SK-N-SH (cell line): ENCODE measurements at regions not wholly inside any gene's neighbourhood (a gene's known extent, or its start where the extent isn't known, plus 50 kb on each side); places are given as distances from the start of the nearest gene placed in this dataset.

Experiments used
- CTCF ChIA-PET: fragments of 300-600, 350-600 bp; formaldehyde crosslinking; extraction: SDS; loops from one replicate; lab custom pipeline; 2021; lab: Yijun Ruan, JAX
- POLR2A ChIA-PET: fragments of 350-600 bp; sonication (Branson Sonifier 250); formaldehyde crosslinking; extraction: SDS; loops from one replicate; lab custom pipeline; 2020; ENCODE audit warnings: antibody characterized with exemption, inconsistent platforms; lab: Yijun Ruan, JAX
- DNase-seq: peaks from one replicate; pipeline ENCODE4 v3.0.0; 2012
- H2AFZ ChIP-seq: fragments of 200-600 bp; sonication (generic); 2 replicates; pipeline ENCODE4 v1.8.1; 2016; ENCODE audit warnings: antibody characterized with exemption, mild to moderate bottlenecking, low read depth
- H3F3A ChIP-seq: fragments of 200-600 bp; sonication (generic); replicated peaks from 2 replicates; pipeline ENCODE3; 2016; ENCODE audit warnings: antibody characterized with exemption, mild to moderate bottlenecking; ENCODE audit not compliant: insufficient read depth
- H3K27ac ChIP-seq, 2 experiments: fragments of 200-500 bp in 1 of 2; fragments of 200-600 bp in 1 of 2; sonication (Bioruptor generic) in 1 of 2; sonication (generic), shearing (Covaris generic) in 1 of 2; 2 replicates each; pipeline versions ENCODE4 v1.5.1 to v1.6.1; 2014 to 2016; ENCODE audit warnings: low read depth in 2 of 2, inconsistent platforms in 1 of 2, low read length in 1 of 2, mild to moderate bottlenecking in 1 of 2, mixed read lengths in 1 of 2
- H3K27me3 ChIP-seq: fragments of 200-600 bp; sonication (generic), shearing (Covaris generic); 2 replicates; pipeline ENCODE4 v1.6.1; 2016; ENCODE audit warnings: mixed run types; ENCODE audit not compliant: insufficient read depth
- H3K36me3 ChIP-seq, 2 experiments: fragments of 200-500 bp in 1 of 2; fragments of 200-600 bp in 1 of 2; sonication (Bioruptor generic) in 1 of 2; sonication (generic) in 1 of 2; replicated peaks in 1 of 2; 2 replicates each; pipeline versions ENCODE3 to v1.5.1; 2014 to 2016; ENCODE audit warnings: low read length in 1 of 2, mild to moderate bottlenecking in 1 of 2; ENCODE audit not compliant: insufficient read depth in 2 of 2, control insufficient read depth in 1 of 2
- H3K4me1 ChIP-seq, 2 experiments: fragments of 200-500 bp in 1 of 2; fragments of 200-600 bp in 1 of 2; sonication (Bioruptor generic) in 1 of 2; sonication (generic), shearing (Covaris generic) in 1 of 2; 2 replicates each; pipeline versions ENCODE4 v1.5.1 to v1.6.1; 2014 to 2016; ENCODE audit warnings: low read depth in 1 of 2, low read length in 1 of 2, mixed run types in 1 of 2; ENCODE audit not compliant: insufficient read depth in 2 of 2, control insufficient read depth in 1 of 2
- H3K4me2 ChIP-seq: fragments of 200-600 bp; sonication (generic), shearing (Covaris generic); 2 replicates; pipeline ENCODE4 v1.6.1; 2017; ENCODE audit warnings: mixed run types
- H3K4me3 ChIP-seq, 2 experiments: fragments of 200-500 bp in 1 of 2; fragments of 200-600 bp in 1 of 2; sonication (Bioruptor generic) in 1 of 2; sonication (generic), shearing (Covaris generic) in 1 of 2; 2 replicates each; pipeline versions ENCODE4 v1.5.1 to v1.8.1; 2014 to 2016; ENCODE audit warnings: low read depth in 2 of 2, inconsistent platforms in 1 of 2, low read length in 1 of 2, mild to moderate bottlenecking in 1 of 2, mixed read lengths in 1 of 2, moderate library complexity in 1 of 2
- H3K79me2 ChIP-seq: fragments of 200-600 bp; sonication (generic); 2 replicates; pipeline ENCODE4 v1.8.1; 2017; ENCODE audit warnings: mild to moderate bottlenecking; ENCODE audit not compliant: insufficient read depth
- H3K9ac ChIP-seq: fragments of 200-600 bp; sonication (generic); 2 replicates; pipeline ENCODE4 v1.6.1; 2017; ENCODE audit warnings: mixed run types
- H3K9me2 ChIP-seq: fragments of 200-600 bp; sonication (generic); 2 replicates; pipeline ENCODE4 v1.6.1; 2017; ENCODE audit warnings: mixed run types
- H3K9me3 ChIP-seq: fragments of 200-600 bp; sonication (generic); 2 replicates; pipeline ENCODE4 v1.6.1; 2017; ENCODE audit warnings: mixed run types, mild to moderate bottlenecking, moderate library complexity
- H4K20me1 ChIP-seq: fragments of 200-600 bp; sonication (generic); 2 replicates; pipeline ENCODE4 v1.6.1; 2017; ENCODE audit warnings: mild to moderate bottlenecking, mixed run types; ENCODE audit not compliant: insufficient read depth
- CTCF ChIP-seq: fragments of 200-600 bp; sonication (generic); IDR thresholded peaks from 2 replicates; pipeline ENCODE4 v1.6.1; 2017; ENCODE audit warnings: antibody characterized with exemption, mild to moderate bottlenecking, moderate library complexity
- ELF1 ChIP-seq: IDR thresholded peaks from 2 replicates; pipeline ENCODE4 v1.4.0; 2012
- EP300 ChIP-seq, 2 experiments: IDR thresholded peaks; 2 replicates each; pipeline versions ENCODE4 v1.4.0 to v1.6.1; 2012; ENCODE audit warnings: borderline replicate concordance in 1 of 2, low read depth in 1 of 2, low read length in 1 of 2
- EZH2phosphoT487 ChIP-seq: fragments of 200-600 bp; sonication (generic); IDR thresholded peaks from 2 replicates; pipeline ENCODE4 v1.6.1; 2017; ENCODE audit warnings: low read depth, mixed run types, mild to moderate bottlenecking, antibody characterized with exemption, moderate library complexity, borderline replicate concordance
- FOSL2 ChIP-seq: IDR thresholded peaks from 2 replicates; pipeline ENCODE4 v1.4.0; 2012; ENCODE audit warnings: low read depth, mild to moderate bottlenecking, moderate library complexity, borderline replicate concordance
- FOXJ3 ChIP-seq: sonication (generic); formaldehyde crosslinking; IDR thresholded peaks from 2 replicates; pipeline ENCODE4 v1.5.1; 2020; ENCODE audit warnings: mild to moderate bottlenecking, missing genetic modification reagents
- GABPA ChIP-seq: IDR thresholded peaks from 2 replicates; pipeline ENCODE4 v1.4.0; 2012; ENCODE audit warnings: low read depth, mild to moderate bottlenecking
- GATA2 ChIP-seq: sonication (generic); formaldehyde crosslinking; IDR thresholded peaks from 2 replicates; pipeline ENCODE4 v1.5.0; 2020; ENCODE audit warnings: mild to moderate bottlenecking, missing genetic modification reagents
- JUND ChIP-seq: IDR thresholded peaks from 2 replicates; pipeline ENCODE4 v1.4.0; 2012
- MAX ChIP-seq: IDR thresholded peaks from 2 replicates; pipeline ENCODE4 v1.4.0; 2012; ENCODE audit warnings: low read depth
- RAD21 ChIP-seq: IDR thresholded peaks from 2 replicates; pipeline ENCODE4 v1.6.1; 2012; ENCODE audit warnings: mild to moderate bottlenecking, low read length
- RXRA ChIP-seq: IDR thresholded peaks from 2 replicates; pipeline ENCODE4 v1.4.0; 2012; ENCODE audit warnings: low read depth, mild to moderate bottlenecking, borderline replicate concordance
- SIN3A ChIP-seq: IDR thresholded peaks from 2 replicates; pipeline ENCODE4 v1.6.1; 2012; ENCODE audit warnings: low read depth, mild to moderate bottlenecking, low read length, moderate library complexity, borderline replicate concordance
- TCF12 ChIP-seq: IDR thresholded peaks from 2 replicates; pipeline ENCODE4 v1.4.0; 2012
- WGBS: methylation state at CpG from one replicate; pipeline ENCODE4 v1.1.6; 2017; ENCODE audit warnings: low lambda C conversion rate; 5-methylcytosine and 5-hydroxymethylcytosine counted together

DNA sequence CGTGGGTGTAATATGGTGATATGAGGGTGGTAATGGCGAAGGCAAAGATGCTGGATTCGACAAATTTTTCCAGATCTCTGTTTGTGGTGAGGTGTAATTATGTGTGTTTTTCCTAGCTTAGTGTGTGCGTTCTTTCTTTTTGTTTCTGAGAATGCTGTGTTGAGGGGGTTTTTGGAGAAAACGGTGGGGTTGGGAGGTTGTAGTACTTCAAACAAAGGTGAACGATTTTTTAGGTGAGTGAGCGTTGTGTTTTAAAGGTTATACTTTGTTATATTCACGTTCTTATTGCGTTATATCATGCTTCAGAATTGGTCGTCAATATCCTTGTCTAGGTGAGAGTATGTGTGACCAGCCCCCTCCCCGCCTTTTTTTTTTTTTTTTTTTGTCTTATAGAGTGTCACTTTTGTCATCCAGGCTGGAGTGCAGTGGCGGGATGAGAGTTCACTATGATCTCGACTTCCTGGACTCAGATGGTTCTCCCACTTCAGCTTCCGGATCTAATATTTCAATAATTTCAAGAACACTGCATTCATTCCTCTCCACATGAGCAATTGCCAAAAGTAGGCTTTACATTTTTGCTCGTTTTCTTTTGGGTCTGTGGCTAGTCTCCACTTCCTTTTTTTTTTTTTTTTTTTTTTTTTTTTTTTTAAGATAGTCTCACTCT, 82.2 kb upstream of the RNU2-1 start:
- TF ChIP-seq ELF1 (no peak), RXRA (no peak), EP300 (IDR thresholded peaks at IDR 0.05; ENCODE audit: borderline replicate concordance in 1 of 2, low read depth in 1 of 2, low read length in 1 of 2) (no peak), EZH2phosphoT487 (no peak), JUND (no peak), RAD21 (no peak), GABPA (no peak), FOXJ3 (CRISPR knock-in tag) (no peak), GATA2 (CRISPR knock-in tag) (no peak), SIN3A (no peak)
- no peaks in the 10 kb centered on the region for H3K9me2 ChIP-seq
- ChIA-PET CTCF (interaction anchor here (1.3 to 1.7 kb wide), 6 partner anchors 23 to 292 kb away, joined by 3 to 7 read pairs (median 4); partner anchors contain the start of gene DHX8), POLR2A (interaction anchor here (0.6 to 3.7 kb wide), 27 partner anchors 8 to 591 kb away, joined by 3 to 48 read pairs (median 5); partner anchors contain the start of genes BRCA1, DHX8, MPP2 and NBR1)
- no peak overlapping the region for H3K27ac ChIP-seq
- no peak for DNase-seq
- H3K9me3 ChIP-seq: no peaks in the 10 kb centered on the region
- no peak overlapping the region for H3K9ac ChIP-seq
- H3K4me3 ChIP-seq: no peak overlapping the region
- WGBS: 4% methylated on average over 15 of the region's 15 CpGs
- H3K36me3 ChIP-seq: no peaks in the 10 kb centered on the region
- no peaks in the 10 kb centered on the region; a peak in 1 of 4 replicates for H3K4me1 ChIP-seq
- H3K4me2 ChIP-seq: no peak overlapping the region
- no peak overlapping the region for H2AFZ ChIP-seq
- H3F3A ChIP-seq: peaks cover 19% of the 10 kb centered on the region
- no peaks in the 10 kb centered on the region for H4K20me1 ChIP-seq
- no peaks in the 10 kb centered on the region for H3K27me3 ChIP-seq
- H3K79me2 ChIP-seq: no peaks in the 10 kb centered on the region

GRCh38 chr17:43315369-43315768, 81.6 kb upstream of the RNU2-1 start:
- CTCF ChIA-PET: interaction anchor here (0.7 to 1.7 kb wide), 7 partner anchors 23 to 472 kb away, joined by 3 to 6 read pairs (median 3); partner anchors contain the start of gene DHX8
- no peak overlapping the region for H3K4me3 ChIP-seq
- 0% methylated on average over 20 of the region's 32 CpGs for WGBS
- DNase-seq: no peak
- no peaks in the 10 kb centered on the region for H3K9me2 ChIP-seq
- H3K79me2 ChIP-seq: no peaks in the 10 kb centered on the region
- H3F3A ChIP-seq: peaks cover 19% of the 10 kb centered on the region
- H2AFZ ChIP-seq: no peak overlapping the region
- H3K4me1 ChIP-seq: no peaks in the 10 kb centered on the region; a peak in 1 of 4 replicates
- H3K36me3 ChIP-seq: no peaks in the 10 kb centered on the region
- no peak overlapping the region for H3K9ac ChIP-seq
- H3K9me3 ChIP-seq: no peaks in the 10 kb centered on the region
- H3K4me2 ChIP-seq: no peak overlapping the region
- no peak overlapping the region for H3K27ac ChIP-seq
- H3K27me3 ChIP-seq: no peaks in the 10 kb centered on the region
- TF ChIP-seq CTCF (no peak), TCF12 (no peak), FOSL2 (no peak), MAX (no peak)
- TF ChIP-seq, all 33 proteins: peak for 0
- no peaks in the 10 kb centered on the region for H4K20me1 ChIP-seq
- POLR2A ChIA-PET: interaction anchor here (0.6 to 3.7 kb wide), 22 partner anchors 7 to 592 kb away, joined by 3 to 48 read pairs (median 6); partner anchors contain the start of genes BRCA1, DHX8, MPP2 and NBR1
